Neural progenitor cell (in vitro differentiated cells): ENCODE measurements at regions not wholly inside any gene's neighbourhood (a gene's known extent, or its start where the extent isn't known, plus 50 kb on each side); places are given as distances from the start of the nearest gene placed in this dataset.

Source experiments
- DNase-seq: peaks from one replicate; pipeline ENCODE4 v3.0.0-alpha.2; 2016; ENCODE audit warnings: low spot score
- H2AFZ ChIP-seq: fragments of 200-600 bp; sonication (generic); replicated peaks from 2 replicates; pipeline ENCODE4 v1.6.1; 2016; ENCODE audit warnings: antibody characterized with exemption
- H3F3A ChIP-seq: fragments of 200-600 bp; sonication (generic); 2 replicates; pipeline ENCODE4 v1.6.1; 2016; ENCODE audit warnings: antibody characterized with exemption, low read depth
- H3K27ac ChIP-seq: fragments of 200-600 bp; sonication (generic); 2 replicates; pipeline ENCODE4 v1.5.1; 2016; ENCODE audit warnings: mild to moderate bottlenecking
- H3K27me3 ChIP-seq: fragments of 200-600 bp; sonication (generic); 2 replicates; pipeline ENCODE4 v1.6.1; 2016; ENCODE audit warnings: mild to moderate bottlenecking, moderate library complexity
- H3K36me3 ChIP-seq: fragments of 200-600 bp; sonication (generic); 2 replicates; pipeline ENCODE4 v1.5.1; 2016
- H3K4me1 ChIP-seq: fragments of 200-600 bp; sonication (generic); 2 replicates; pipeline ENCODE4 v1.6.1; 2016; ENCODE audit warnings: mixed run types
- H3K4me2 ChIP-seq: fragments of 200-600 bp; sonication (generic); 2 replicates; pipeline ENCODE4 v1.6.1; 2016
- H3K4me3 ChIP-seq: fragments of 200-600 bp; sonication (generic); 2 replicates; pipeline ENCODE4 v1.5.1; 2016
- H3K79me2 ChIP-seq: fragments of 200-600 bp; sonication (generic); 2 replicates; pipeline ENCODE4 v1.6.1; 2016; ENCODE audit warnings: low read depth
- H3K9ac ChIP-seq: fragments of 200-600 bp; sonication (generic); 2 replicates; pipeline ENCODE4 v1.6.1; 2016
- H3K9me3 ChIP-seq: fragments of 200-600 bp; sonication (generic); 2 replicates; pipeline ENCODE4 v1.5.1; 2016; ENCODE audit warnings: low read depth
- H4K20me1 ChIP-seq: fragments of 200-600 bp; sonication (generic); 2 replicates; pipeline ENCODE4 v1.6.1; 2016; ENCODE audit warnings: low read depth
- H3K27ac Mint-ChIP-seq: 3 replicates; pipeline ENCODE4 v1.8.0; 2021; ENCODE audit warnings: mixed read lengths
- H3K27me3 Mint-ChIP-seq: 2 replicates; pipeline ENCODE4 v1.8.0; 2022; ENCODE audit warnings: low read depth, mild to moderate bottlenecking, inconsistent platforms, moderate library complexity, mixed read lengths; ENCODE audit not compliant: insufficient read depth
- H3K36me3 Mint-ChIP-seq: 3 replicates; pipeline ENCODE4 v1.8.0; 2021; ENCODE audit warnings: mixed read lengths
- H3K4me1 Mint-ChIP-seq: 3 replicates; pipeline ENCODE4 v1.8.0; 2021; ENCODE audit warnings: mixed read lengths
- H3K4me3 Mint-ChIP-seq: 3 replicates; pipeline ENCODE4 v1.8.0; 2021; ENCODE audit warnings: mild to moderate bottlenecking, moderate library complexity, mixed read lengths
- H3K9me3 Mint-ChIP-seq: 3 replicates; pipeline ENCODE4 v1.8.0; 2020; ENCODE audit warnings: mixed read lengths
- CTCF ChIP-seq: fragments of 200-600 bp; sonication (generic); IDR thresholded peaks from 2 replicates; pipeline ENCODE4 v1.5.1; 2017; ENCODE audit warnings: antibody characterized with exemption, mild to moderate bottlenecking
- EZH2 ChIP-seq: fragments of 200-600 bp; sonication (generic); IDR thresholded peaks from 2 replicates; pipeline ENCODE4 v1.6.1; 2017; ENCODE audit warnings: antibody characterized with exemption, mild to moderate bottlenecking, moderate library complexity
- EZH2phosphoT487 ChIP-seq: fragments of 200-600 bp; sonication (generic); IDR thresholded peaks from 2 replicates; pipeline ENCODE4 v1.6.1; 2017; ENCODE audit warnings: antibody characterized with exemption

- Histone ChIP-seq H3F3A (peaks cover 6% of the 10 kb centered on the region), H4K20me1 (no peaks in the 10 kb centered on the region), H3K27ac (no peak overlapping the region), H3K4me3 (no peak overlapping the region), H3K4me2 (no peak overlapping the region), H3K9ac (no peak overlapping the region), H3K79me2 (no peaks in the 10 kb centered on the region), H2AFZ (no peak overlapping the region), H3K4me1 (peaks cover 17% of the 10 kb centered on the region), H3K9me3 (no peaks in the 10 kb centered on the region), H3K36me3 (no peaks in the 10 kb centered on the region), H3K27me3 (no peaks in the 10 kb centered on the region)
- TF ChIP-seq EZH2 (no peak), CTCF (no peak), EZH2phosphoT487 (no peak)
- peaks cover 16% of the 10 kb centered on the region for H3K9me3 Mint-ChIP-seq
- no peak for DNase-seq
- no peak overlapping the region for H3K27ac Mint-ChIP-seq
- peaks cover 48% of the 10 kb centered on the region for H3K4me1 Mint-ChIP-seq
- H3K27me3 Mint-ChIP-seq: peaks cover 17% of the 10 kb centered on the region
- no peaks in the 10 kb centered on the region for H3K36me3 Mint-ChIP-seq
- H3K4me3 Mint-ChIP-seq: no peak overlapping the region
These were observed 76.2 kb downstream of the SOX1 start for GRCh38 chr13:112143046-112143752.

GRCh38 chr13:112143753-112144615 lies 77.0 kb downstream of the SOX1 start:
- Histone ChIP-seq H3K36me3 (no peaks in the 10 kb centered on the region), H3K4me2 (no peak overlapping the region), H2AFZ (no peak overlapping the region), H3K4me1 (peaks cover 14% of the 10 kb centered on the region), H3K9me3 (no peaks in the 10 kb centered on the region), H4K20me1 (no peaks in the 10 kb centered on the region), H3F3A (peaks cover 6% of the 10 kb centered on the region), H3K4me3 (no peak overlapping the region), H3K27me3 (no peaks in the 10 kb centered on the region), H3K9ac (no peak overlapping the region), H3K79me2 (no peaks in the 10 kb centered on the region), H3K27ac (no peak overlapping the region)
- Mint-ChIP-seq H3K4me1 (peaks cover 42% of the 10 kb centered on the region), H3K27ac (peak overlapping the region; percentile 81), H3K36me3 (peaks cover 5% of the 10 kb centered on the region), H3K9me3 (peaks cover 22% of the 10 kb centered on the region), H3K4me3 (no peak overlapping the region), H3K27me3 (peaks cover 22% of the 10 kb centered on the region)
- DNase-seq: no peak
- TF ChIP-seq EZH2phosphoT487 (no peak), EZH2 (no peak), CTCF (no peak)

GRCh38 chr13:112144616-112145550 lies 77.9 kb downstream of the SOX1 start:
- Histone ChIP-seq H3K4me3 (no peak overlapping the region), H3K79me2 (no peaks in the 10 kb centered on the region), H3K27me3 (no peaks in the 10 kb centered on the region), H3K9me3 (no peaks in the 10 kb centered on the region), H4K20me1 (no peaks in the 10 kb centered on the region), H3K4me2 (no peak overlapping the region), H3F3A (peaks cover 6% of the 10 kb centered on the region), H3K4me1 (peaks cover 14% of the 10 kb centered on the region), H3K9ac (no peak overlapping the region), H3K36me3 (no peaks in the 10 kb centered on the region), H3K27ac (no peak overlapping the region), H2AFZ (no peak overlapping the region)
- DNase-seq: no peak
- no peak overlapping the region for H3K4me3 Mint-ChIP-seq
- peaks cover 35% of the 10 kb centered on the region for H3K4me1 Mint-ChIP-seq
- peaks cover 5% of the 10 kb centered on the region for H3K36me3 Mint-ChIP-seq
- H3K9me3 Mint-ChIP-seq: peaks cover 26% of the 10 kb centered on the region
- peak overlapping the region; percentile 83 for H3K27ac Mint-ChIP-seq
- TF ChIP-seq CTCF: no peak
- no peak for TF ChIP-seq EZH2phosphoT487
- TF ChIP-seq EZH2: no peak
- peaks cover 24% of the 10 kb centered on the region for H3K27me3 Mint-ChIP-seq
